ENCODE measurements at regions not wholly inside any gene's neighbourhood (a gene's known extent, or its start where the extent isn't known, plus 50 kb on each side); places are given as distances from the start of the nearest gene placed in this dataset.

- TF ChIP-seq HIC1 (tag by site-specific recombination; IDR thresholded peaks at IDR 0.05) = no peak
- no peak for TF ChIP-seq ZNF398 (tag by site-specific recombination; IDR thresholded peaks at IDR 0.05)
Measured at GRCh38 chr6:23454080-23454976, 671.7 kb upstream of the NRSN1 start (continued).

GRCh38 chr6:23455754-23456153 lies 670.3 kb upstream of the NRSN1 start:
- H3K9me3 ChIP-seq (ENCODE audit: control insufficient read depth, insufficient read depth, low read depth, low read length) = no peaks in the 10 kb centered on the region
- no peak for TF ChIP-seq ZNF350 (tag by site-specific recombination; IDR thresholded peaks at IDR 0.05)
- TF ChIP-seq ZBTB44 (tag by site-specific recombination; IDR thresholded peaks at IDR 0.05) = no peak
- no peak for TF ChIP-seq ELK4 (IDR thresholded peaks at IDR 0.05; ENCODE audit: borderline replicate concordance, low read depth, low read length)
- no peak for TF ChIP-seq REPIN1 (tag by site-specific recombination; IDR thresholded peaks at IDR 0.05; ENCODE audit: low read depth)
- no peak for TF ChIP-seq ZNF148 (tag by site-specific recombination; IDR thresholded peaks at IDR 0.05; ENCODE audit: borderline replicate concordance)
- TF ChIP-seq ZNF561 (tag by site-specific recombination; IDR thresholded peaks at IDR 0.05; ENCODE audit: borderline replicate concordance) = no peak
- TF ChIP-seq ZNF133 (tag by site-specific recombination; IDR thresholded peaks at IDR 0.05) = no peak
- TF ChIP-seq IKZF3 (tag by site-specific recombination; IDR thresholded peaks at IDR 0.05) = no peak
- no peak for TF ChIP-seq ZNF132 (tag by site-specific recombination; IDR thresholded peaks at IDR 0.05; ENCODE audit: borderline replicate concordance)
- TF ChIP-seq ZNF354C (tag by site-specific recombination; IDR thresholded peaks at IDR 0.05; ENCODE audit: borderline replicate concordance, low read depth) = no peak
- TF ChIP-seq ZNF174 (tag by site-specific recombination; IDR thresholded peaks at IDR 0.05) = no peak
- no peaks in the 10 kb centered on the region for H3K36me3 ChIP-seq (ENCODE audit: control insufficient read depth in 2 of 2, insufficient read depth in 1 of 2, low read length in 2 of 2)
- H3K4me3 ChIP-seq (ENCODE audit: low read depth, low read length) = no peak overlapping the region
- no peak overlapping the region for H3K27ac ChIP-seq (ENCODE audit: extremely low read depth, low read depth, low read length)
- POLR2A ChIA-PET = no interaction called here
- H3K4me1 ChIP-seq (ENCODE audit: control insufficient read depth, insufficient read depth, low read length) = no peaks in the 10 kb centered on the region
- CTCF ChIA-PET = no interaction called here
